ENCODE measurements at regions not wholly inside any gene's neighbourhood (a gene's known extent, or its start where the extent isn't known, plus 50 kb on each side); places are given as distances from the start of the nearest gene placed in this dataset.

- intact Hi-C loops (cut with micrococcal nuclease): no loop called here
- Histone ChIP-seq H3K36me3 (replicated peaks in 1 of 2; ENCODE audit: control extremely low read depth in 1 of 2, control insufficient read depth in 1 of 2, extremely low read depth in 1 of 2, insufficient read depth in 2 of 2, low read length in 1 of 2) (no peaks in the 10 kb centered on the region), H3K4me3 (ENCODE audit: control extremely low read depth in 1 of 5, extremely low read depth in 1 of 5, insufficient read depth in 1 of 5, low read depth in 2 of 5, low read length in 4 of 5) (no peak overlapping the region), H3K4me2 (replicated peaks; ENCODE audit: low read depth, low read length, poor library complexity, severe bottlenecking) (no peak overlapping the region), H3K9ac (ENCODE audit: low read length) (no peak overlapping the region), H2AFZ (ENCODE audit: insufficient read depth, low read depth, low read length, poor library complexity, severe bottlenecking) (no peak overlapping the region), H3K9me3 (ENCODE audit: control extremely low read depth in 1 of 3, control insufficient read depth in 2 of 3, insufficient read depth in 1 of 3, low read length in 2 of 3) (no peaks in the 10 kb centered on the region), H3K79me2 (ENCODE audit: control insufficient read depth, insufficient read depth, low read length) (no peaks in the 10 kb centered on the region), H3K4me1 (ENCODE audit: control insufficient read depth in 2 of 2, insufficient read depth in 2 of 2, low read length in 2 of 2) (no peaks in the 10 kb centered on the region), H3K27ac (ENCODE audit: low read length in 2 of 2) (no peak overlapping the region), H4K20me1 (ENCODE audit: control insufficient read depth, insufficient read depth, low read length, poor library complexity, severe bottlenecking) (no peaks in the 10 kb centered on the region), H3K27me3 (replicated peaks in 1 of 4; ENCODE audit: control extremely low read depth in 1 of 4, control insufficient read depth in 3 of 4, insufficient read depth in 4 of 4, low read length in 3 of 4) (peaks cover 0 to 8% (median 0%) of the 10 kb centered on the region in 4 experiments)
- ChIA-PET CTCF (no interaction called here), POLR2A (no interaction called here)
- no peak for ATAC-seq (ENCODE audit: low read depth)
- no peak for TF ChIP-seq EZH2 (IDR thresholded peaks at IDR 0.05; ENCODE audit: borderline replicate concordance, insufficient read depth, low read depth, low read length, poor library complexity, severe bottlenecking)
- TF ChIP-seq CTCF (IDR thresholded peaks at IDR 0.05): no peak
- H3K27me3 Mint-ChIP-seq: peaks cover 30% of the 10 kb centered on the region
- no peak overlapping the region for H3K27ac Mint-ChIP-seq
- no peak for DNase-seq
- H3K4me3 Mint-ChIP-seq: no peak overlapping the region
- H3K4me1 Mint-ChIP-seq: no peaks in the 10 kb centered on the region
- 73% methylated on average over 4 of the region's 5 CpGs for WGBS (ENCODE audit: insufficient coverage)
- no peaks in the 10 kb centered on the region for H3K9me3 Mint-ChIP-seq (ENCODE audit: insufficient read depth)
Observed at GRCh38 chr1:112312879-112313278, 83.1 kb upstream of the CTTNBP2NL start.

GRCh38 chr1:112316254-112316913, 79.6 kb upstream of the CTTNBP2NL start:
- 92% methylated on average over 5 of the region's 8 CpGs for WGBS (ENCODE audit: insufficient coverage)
- ChIA-PET CTCF (no interaction called here), POLR2A (no interaction called here)
- Histone ChIP-seq H3K4me3 (ENCODE audit: control extremely low read depth in 1 of 5, extremely low read depth in 1 of 5, insufficient read depth in 1 of 5, low read depth in 2 of 5, low read length in 4 of 5) (no peak overlapping the region), H4K20me1 (ENCODE audit: control insufficient read depth, insufficient read depth, low read length, poor library complexity, severe bottlenecking) (no peaks in the 10 kb centered on the region), H3K4me1 (ENCODE audit: control insufficient read depth in 2 of 2, insufficient read depth in 2 of 2, low read length in 2 of 2) (no peaks in the 10 kb centered on the region), H3K27me3 (replicated peaks in 1 of 4; ENCODE audit: control extremely low read depth in 1 of 4, control insufficient read depth in 3 of 4, insufficient read depth in 4 of 4, low read length in 3 of 4) (peaks cover 0 to 6% (median 0%) of the 10 kb centered on the region in 4 experiments), H3K9ac (ENCODE audit: low read length) (no peak overlapping the region), H3K79me2 (ENCODE audit: control insufficient read depth, insufficient read depth, low read length) (no peaks in the 10 kb centered on the region), H3K4me2 (replicated peaks; ENCODE audit: low read depth, low read length, poor library complexity, severe bottlenecking) (no peak overlapping the region), H2AFZ (ENCODE audit: insufficient read depth, low read depth, low read length, poor library complexity, severe bottlenecking) (no peak overlapping the region), H3K36me3 (replicated peaks in 1 of 2; ENCODE audit: control extremely low read depth in 1 of 2, control insufficient read depth in 1 of 2, extremely low read depth in 1 of 2, insufficient read depth in 2 of 2, low read length in 1 of 2) (no peaks in the 10 kb centered on the region), H3K9me3 (ENCODE audit: control extremely low read depth in 1 of 3, control insufficient read depth in 2 of 3, insufficient read depth in 1 of 3, low read length in 2 of 3) (peaks cover 0 to 1% (median 0%) of the 10 kb centered on the region in 3 donors), H3K27ac (ENCODE audit: low read length in 2 of 2) (no peak overlapping the region)
- H3K27ac Mint-ChIP-seq: no peak overlapping the region
- TF ChIP-seq EZH2 (IDR thresholded peaks at IDR 0.05; ENCODE audit: borderline replicate concordance, insufficient read depth, low read depth, low read length, poor library complexity, severe bottlenecking) (no peak), CTCF (IDR thresholded peaks at IDR 0.05) (no peak)
- no peaks in the 10 kb centered on the region for H3K4me1 Mint-ChIP-seq
- ATAC-seq (ENCODE audit: low read depth) (no peak), DNase-seq (no peak)
- peaks cover 16% of the 10 kb centered on the region for H3K27me3 Mint-ChIP-seq
- intact Hi-C loops (cut with micrococcal nuclease): no loop called here
- no peaks in the 10 kb centered on the region for H3K9me3 Mint-ChIP-seq (ENCODE audit: insufficient read depth)
- no peak overlapping the region for H3K4me3 Mint-ChIP-seq
